ENCODE measurements at regions not wholly inside any gene's neighbourhood (a gene's known extent, or its start where the extent isn't known, plus 50 kb on each side); places are given as distances from the start of the nearest gene placed in this dataset.

- Mint-ChIP-seq H3K27ac (ENCODE audit: unreplicated experiment) (no peak overlapping the region), H3K36me3 (ENCODE audit: low read depth) (no peaks in the 10 kb centered on the region), H3K4me1 (ENCODE audit: low read depth) (no peaks in the 10 kb centered on the region), H3K9me3 (ENCODE audit: low read depth) (peaks cover 16% of the 10 kb centered on the region), H3K27me3 (ENCODE audit: low read depth) (no peaks in the 10 kb centered on the region), H3K4me3 (ENCODE audit: unreplicated experiment) (no peak overlapping the region)
- no peak for DNase-seq (ENCODE audit: low spot score)
- TF ChIP-seq, protein P1, sequence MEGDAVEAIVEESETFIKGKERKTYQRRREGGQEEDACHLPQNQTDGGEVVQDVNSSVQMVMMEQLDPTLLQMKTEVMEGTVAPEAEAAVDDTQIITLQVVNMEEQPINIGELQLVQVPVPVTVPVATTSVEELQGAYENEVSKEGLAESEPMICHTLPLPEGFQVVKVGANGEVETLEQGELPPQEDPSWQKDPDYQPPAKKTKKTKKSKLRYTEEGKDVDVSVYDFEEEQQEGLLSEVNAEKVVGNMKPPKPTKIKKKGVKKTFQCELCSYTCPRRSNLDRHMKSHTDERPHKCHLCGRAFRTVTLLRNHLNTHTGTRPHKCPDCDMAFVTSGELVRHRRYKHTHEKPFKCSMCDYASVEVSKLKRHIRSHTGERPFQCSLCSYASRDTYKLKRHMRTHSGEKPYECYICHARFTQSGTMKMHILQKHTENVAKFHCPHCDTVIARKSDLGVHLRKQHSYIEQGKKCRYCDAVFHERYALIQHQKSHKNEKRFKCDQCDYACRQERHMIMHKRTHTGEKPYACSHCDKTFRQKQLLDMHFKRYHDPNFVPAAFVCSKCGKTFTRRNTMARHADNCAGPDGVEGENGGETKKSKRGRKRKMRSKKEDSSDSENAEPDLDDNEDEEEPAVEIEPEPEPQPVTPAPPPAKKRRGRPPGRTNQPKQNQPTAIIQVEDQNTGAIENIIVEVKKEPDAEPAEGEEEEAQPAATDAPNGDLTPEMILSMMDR (IDR thresholded peaks at IDR 0.05) = no peak
Measured at GRCh38 chr20:55266361-55266760, 739.0 kb downstream of the CBLN4 start.

DNA sequence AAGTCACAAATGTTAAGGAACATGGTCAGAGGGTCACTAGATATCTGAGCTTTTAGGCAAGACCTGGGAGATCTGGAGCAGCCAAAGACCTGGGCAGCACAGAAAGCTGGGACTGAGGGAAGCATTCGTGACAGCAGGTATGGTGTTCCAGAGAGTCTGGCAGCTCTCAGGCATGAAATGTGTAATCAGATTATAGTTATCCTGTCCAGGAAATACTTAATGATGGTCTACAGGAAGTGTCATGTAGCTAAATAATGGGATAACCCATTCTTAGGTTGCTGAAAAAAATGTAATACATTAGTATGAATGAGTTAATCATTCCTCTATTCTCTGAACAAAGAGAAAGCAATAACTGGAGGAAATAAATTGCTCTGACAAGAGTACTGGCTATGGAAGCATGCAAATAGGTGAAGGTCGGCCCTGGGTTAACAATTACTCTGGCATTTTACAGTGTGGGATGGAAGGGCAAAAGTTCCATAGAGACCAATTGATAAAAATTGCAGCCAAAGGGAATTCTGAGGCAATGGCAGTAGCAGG, 740.5 kb downstream of the CBLN4 start:
- Mint-ChIP-seq H3K27me3 (ENCODE audit: low read depth) (no peaks in the 10 kb centered on the region), H3K4me1 (ENCODE audit: low read depth) (no peaks in the 10 kb centered on the region), H3K27ac (ENCODE audit: unreplicated experiment) (no peak overlapping the region), H3K36me3 (ENCODE audit: low read depth) (no peaks in the 10 kb centered on the region), H3K9me3 (ENCODE audit: low read depth) (peaks cover 16% of the 10 kb centered on the region), H3K4me3 (ENCODE audit: unreplicated experiment) (no peak overlapping the region)
- DNase-seq (ENCODE audit: low spot score) = no peak
- TF ChIP-seq, protein P1 (IDR thresholded peaks at IDR 0.05) = no peak

DNA sequence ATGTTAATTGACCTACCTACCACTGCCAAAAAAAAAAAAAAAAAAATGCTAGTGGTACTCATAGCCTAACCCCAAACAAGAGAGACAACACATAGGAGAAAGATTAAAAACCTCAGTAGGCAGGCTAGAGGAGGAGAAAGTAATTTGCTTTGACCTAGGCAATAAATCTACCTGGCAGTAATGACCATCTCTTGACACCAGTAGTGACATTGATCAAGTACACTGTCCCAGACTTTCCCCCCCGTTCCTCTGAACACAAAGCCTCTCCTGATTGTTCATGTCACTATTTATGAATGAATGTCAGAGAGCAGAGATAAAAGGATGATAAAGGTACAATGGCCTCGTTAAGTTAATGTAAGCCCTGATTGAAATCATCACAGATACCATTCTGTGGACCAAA, 746.8 kb downstream of the CBLN4 start:
- Mint-ChIP-seq H3K4me1 (ENCODE audit: low read depth) (no peaks in the 10 kb centered on the region), H3K27ac (ENCODE audit: unreplicated experiment) (no peak overlapping the region), H3K9me3 (ENCODE audit: low read depth) (peaks cover 18% of the 10 kb centered on the region), H3K4me3 (ENCODE audit: unreplicated experiment) (no peak overlapping the region), H3K27me3 (ENCODE audit: low read depth) (no peaks in the 10 kb centered on the region), H3K36me3 (ENCODE audit: low read depth) (no peaks in the 10 kb centered on the region)
- TF ChIP-seq, protein P1 (IDR thresholded peaks at IDR 0.05) = no peak
- no peak for DNase-seq (ENCODE audit: low spot score)

DNA sequence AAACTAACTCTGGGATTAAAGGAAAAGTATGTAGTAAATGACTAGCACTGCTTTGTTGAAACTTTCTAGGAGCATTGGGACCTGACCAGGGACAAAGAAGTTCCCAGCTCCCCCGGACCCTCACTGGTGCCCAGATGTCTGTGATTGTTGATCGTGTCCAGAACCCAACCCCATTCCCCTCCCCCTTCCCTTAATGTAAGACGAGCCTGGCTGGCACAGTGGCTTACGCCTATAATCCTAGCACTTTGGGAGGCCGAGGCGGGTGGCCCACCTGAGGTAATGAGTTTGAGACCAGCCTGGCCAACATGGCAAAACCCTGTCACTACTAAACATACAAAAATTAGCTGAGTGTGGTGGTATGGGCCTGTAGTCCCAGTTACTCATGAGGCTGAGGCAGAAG, 750.3 kb downstream of the CBLN4 start:
- TF ChIP-seq, protein P1 (IDR thresholded peaks at IDR 0.05) = no peak
- no peak overlapping the region for H3K4me3 Mint-ChIP-seq (ENCODE audit: unreplicated experiment)
- H3K27me3 Mint-ChIP-seq (ENCODE audit: low read depth) = no peaks in the 10 kb centered on the region
- peaks cover 26% of the 10 kb centered on the region for H3K9me3 Mint-ChIP-seq (ENCODE audit: low read depth)
- H3K4me1 Mint-ChIP-seq (ENCODE audit: low read depth) = no peaks in the 10 kb centered on the region
- H3K27ac Mint-ChIP-seq (ENCODE audit: unreplicated experiment) = no peak overlapping the region
- H3K36me3 Mint-ChIP-seq (ENCODE audit: low read depth) = no peaks in the 10 kb centered on the region
- no peak for DNase-seq (ENCODE audit: low spot score)

GRCh38 chr20:55253781-55254180, 751.5 kb downstream of the CBLN4 start:
- Mint-ChIP-seq H3K9me3 (ENCODE audit: low read depth) (peaks cover 28% of the 10 kb centered on the region), H3K27me3 (ENCODE audit: low read depth) (no peaks in the 10 kb centered on the region), H3K4me1 (ENCODE audit: low read depth) (no peaks in the 10 kb centered on the region), H3K36me3 (ENCODE audit: low read depth) (no peaks in the 10 kb centered on the region), H3K27ac (ENCODE audit: unreplicated experiment) (no peak overlapping the region), H3K4me3 (ENCODE audit: unreplicated experiment) (no peak overlapping the region)
- TF ChIP-seq, protein P1 (IDR thresholded peaks at IDR 0.05) = no peak
- no peak for DNase-seq (ENCODE audit: low spot score)

Data from chondrocyte (in vitro differentiated cells).